Endothelial cell of umbilical vein (primary cell): ENCODE measurements at regions not wholly inside any gene's neighbourhood (a gene's known extent, or its start where the extent isn't known, plus 50 kb on each side); places are given as distances from the start of the nearest gene placed in this dataset.

Experiments
- BruUV-seq: library from RNA; stranded (reverse); fragments of 400-500 nt; replicated peaks from 2 replicates; lab custom pipeline; 2021; lab: Mats Ljungman, UMichigan
- CTCF ChIA-PET: fragments of 300-600, 350-600 bp; sonication (Branson Sonifier 250); formaldehyde crosslinking; loops from one replicate; lab custom pipeline; 2021; ENCODE audit warnings: antibody characterized with exemption, inconsistent platforms; lab: Charles Lee
- POLR2A ChIA-PET: fragments of 300-600, 350-600 bp; sonication (Branson Sonifier 250); formaldehyde crosslinking; loops from one replicate; lab custom pipeline; 2021; ENCODE audit warnings: antibody characterized with exemption, inconsistent platforms; lab: Charles Lee
- DNase-seq: peaks from one replicate; pipeline ENCODE4 v3.0.0-alpha.2; 2011; ENCODE audit warnings: low read depth, low spot score
- FAIRE-seq: peaks from 2 replicates; lab custom pipeline; 2011; peaks lifted over from hg19 to GRCh38; lab: Jason Lieb, UNC
- H2AFZ ChIP-seq: 2 replicates; pipeline ENCODE4 v1.6.0; 2012; ENCODE audit warnings: low read depth, low read length, control low read depth, inconsistent platforms
- H3K27ac ChIP-seq: 2 replicates; pipeline ENCODE4 v1.5.1; 2011; ENCODE audit warnings: low read depth, mild to moderate bottlenecking, control low read depth, low read length, moderate library complexity; ENCODE audit not compliant: insufficient read depth
- H3K27me3 ChIP-seq, 2 experiments: 2 replicates each; pipeline versions ENCODE4 v1.6.0 to v1.6.1; 2011; ENCODE audit warnings: low read length in 2 of 2, mixed read lengths in 1 of 2; ENCODE audit not compliant: control insufficient read depth in 2 of 2, insufficient read depth in 2 of 2
- H3K36me3 ChIP-seq, 2 experiments: 2 replicates in 1 of 2; 3 replicates in 1 of 2; pipeline ENCODE4 v1.5.1; 2011; ENCODE audit warnings: low read length in 2 of 2, mild to moderate bottlenecking in 1 of 2, moderate library complexity in 1 of 2; ENCODE audit not compliant: control insufficient read depth in 2 of 2, insufficient read depth in 2 of 2; ENCODE audit errors: extremely low read depth in 1 of 2
- H3K4me1 ChIP-seq: 3 replicates; pipeline ENCODE4 v1.5.1; 2011; ENCODE audit warnings: mild to moderate bottlenecking, low read length; ENCODE audit not compliant: control insufficient read depth, insufficient read depth; ENCODE audit errors: extremely low read depth
- H3K4me2 ChIP-seq: 2 replicates; pipeline ENCODE4 v1.6.1; 2011; ENCODE audit warnings: low read length, control low read depth, mixed read lengths; ENCODE audit not compliant: insufficient read depth
- H3K4me3 ChIP-seq, 3 experiments: fragments of 200-600 bp in 1 of 3; sonication (generic), shearing (Covaris generic) in 1 of 3; replicated peaks in 1 of 3; 2 replicates each; pipeline ENCODE4 v1.5.1; 2011 to 2016; ENCODE audit warnings: control low read depth in 3 of 3, low read length in 3 of 3, mild to moderate bottlenecking in 2 of 3, inconsistent platforms in 1 of 3, low read depth in 1 of 3, moderate library complexity in 1 of 3; ENCODE audit not compliant: insufficient read depth in 1 of 3
- H3K79me2 ChIP-seq: 2 replicates; pipeline ENCODE4 v1.6.0; 2012; ENCODE audit warnings: low read length, inconsistent platforms; ENCODE audit not compliant: control insufficient read depth, insufficient read depth
- H3K9ac ChIP-seq: replicated peaks from 2 replicates; pipeline ENCODE3; 2011; ENCODE audit warnings: low read length, control low read depth; ENCODE audit not compliant: insufficient read depth; ENCODE audit errors: extremely low read depth
- H3K9me1 ChIP-seq: replicated peaks from 3 replicates; pipeline ENCODE4 v1.6.0; 2011; ENCODE audit warnings: mild to moderate bottlenecking, low read length; ENCODE audit not compliant: control insufficient read depth, insufficient read depth; ENCODE audit errors: extremely low read depth
- H3K9me3 ChIP-seq: replicated peaks from 2 replicates; pipeline ENCODE4 v1.5.1; 2012; ENCODE audit warnings: low read length, inconsistent platforms; ENCODE audit not compliant: control insufficient read depth, insufficient read depth
- H4K20me1 ChIP-seq: replicated peaks from 2 replicates; pipeline ENCODE3; 2011; ENCODE audit warnings: mild to moderate bottlenecking, low read length; ENCODE audit not compliant: control insufficient read depth, insufficient read depth; ENCODE audit errors: extremely low read depth
- EZH2 ChIP-seq: IDR thresholded peaks from 2 replicates; pipeline ENCODE4 v1.6.1; 2012; ENCODE audit warnings: borderline replicate concordance, low read depth, mild to moderate bottlenecking, moderate library complexity, low read length, inconsistent platforms; ENCODE audit not compliant: severe bottlenecking
- FOS ChIP-seq: IDR thresholded peaks from 2 replicates; pipeline ENCODE4 v1.6.1; 2011; ENCODE audit warnings: mild to moderate bottlenecking, low read length, moderate library complexity, borderline replicate concordance; ENCODE audit not compliant: insufficient read depth
- GATA2 ChIP-seq: IDR thresholded peaks from 2 replicates; pipeline ENCODE4 v1.7.0; 2011; ENCODE audit warnings: low read depth, mild to moderate bottlenecking, moderate library complexity, mixed read lengths, low read length; ENCODE audit not compliant: insufficient read length, insufficient read depth
- JUN ChIP-seq: IDR thresholded peaks from 2 replicates; pipeline ENCODE4 v1.6.1; 2011; ENCODE audit warnings: borderline replicate concordance, low read depth; ENCODE audit not compliant: insufficient read length, insufficient read depth
- MYC ChIP-seq: IDR thresholded peaks from one replicate; pipeline ENCODE4 v1.6.1; 2011; ENCODE audit warnings: mild to moderate bottlenecking, low read depth, low read length
- POLR2A ChIP-seq: IDR thresholded peaks from 2 replicates; pipeline ENCODE4 v1.6.1; 2012; ENCODE audit warnings: low read depth, mild to moderate bottlenecking, control low read depth, low read length
- POLR2AphosphoS5 ChIP-seq: IDR thresholded peaks from 2 replicates; pipeline ENCODE4 v1.6.1; 2012; ENCODE audit warnings: low read depth, mild to moderate bottlenecking, control low read depth, low read length, moderate library complexity; ENCODE audit not compliant: insufficient read depth
- dilution Hi-C: fragments of 300-500 bp; cut with MboI; formaldehyde crosslinking; loops from one replicate; pipeline ENCODE4 v1.15.0; 2019; ENCODE audit warnings: low sequenced_read_pairs; ENCODE audit not compliant: extremely low pct_ligation_motif_present
- intact Hi-C: fragments of 100-400 bp; cut with micrococcal nuclease; formaldehyde crosslinking; loops from one replicate; pipeline ENCODE4 v1.10.0; 2022
- TF ChIP-seq, protein P1 (sequence below), 2 donors: IDR thresholded peaks; 1 replicate in 1 of 2; 2 replicates in 1 of 2; pipeline ENCODE4 v1.5.1; 2011; ENCODE audit warnings: low read length in 2 of 2, mild to moderate bottlenecking in 2 of 2, moderate library complexity in 2 of 2, control low read depth in 1 of 2, inconsistent platforms in 1 of 2, low read depth in 1 of 2; ENCODE audit not compliant: insufficient read depth in 1 of 2; ENCODE audit errors: extremely low read depth in 1 of 2
- TF ChIP-seq, protein P2 (sequence below): IDR thresholded peaks from 2 replicates; pipeline ENCODE4 v1.6.1; 2011; ENCODE audit not compliant: insufficient read depth, insufficient read length

DNA sequence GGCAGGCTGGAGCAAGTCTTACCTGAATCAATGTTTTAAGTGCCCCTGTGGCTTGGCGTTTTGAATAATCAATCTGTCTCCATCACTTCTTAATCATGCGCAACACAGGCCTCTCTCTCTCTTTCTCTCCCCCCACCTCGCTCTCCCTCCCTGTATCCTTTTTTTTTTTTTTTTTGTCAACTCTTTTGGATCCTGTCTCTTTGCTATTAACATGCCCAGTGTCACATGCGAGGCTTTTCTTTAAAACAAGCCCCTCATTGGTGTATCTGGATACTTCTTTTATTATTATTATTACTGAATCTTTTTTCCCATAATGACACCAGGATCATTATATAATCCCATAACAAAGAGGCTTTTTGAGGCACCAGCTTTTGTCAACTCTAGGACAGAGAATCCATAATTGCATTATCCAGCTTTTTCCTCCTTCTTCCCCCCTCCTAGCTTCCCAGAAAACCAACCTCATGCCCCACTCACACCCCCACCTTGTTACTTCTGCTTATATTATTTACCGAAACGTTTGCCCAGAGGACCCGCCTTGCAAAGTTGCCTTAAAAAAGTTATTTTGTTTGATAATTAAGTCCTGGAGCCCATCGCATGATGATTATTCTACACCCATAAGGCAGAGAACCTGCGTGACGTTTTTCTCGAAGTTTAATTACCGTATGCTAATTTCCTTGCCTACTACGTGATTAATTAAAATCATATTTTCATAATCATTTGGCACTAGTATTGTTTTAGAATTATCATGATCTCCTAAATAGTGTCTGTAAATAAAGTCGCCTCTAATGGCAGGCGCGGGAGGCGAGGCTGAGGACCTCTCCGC lies 148.1 kb upstream of the ZNF536 start:
- FAIRE-seq (no peak), DNase-seq (no peak)
- intact Hi-C loops, result no loop called here
- H3K4me1 ChIP-seq, result no peaks in the 10 kb centered on the region
- peaks cover 35 to 55% of the 10 kb centered on the region in 2 experiments for H3K27me3 ChIP-seq
- H3K36me3 ChIP-seq, result no peaks in the 10 kb centered on the region
- ChIA-PET CTCF (no interaction called here), POLR2A (no interaction called here)
- no peak overlapping the region for H3K9ac ChIP-seq
- no peaks in the 10 kb centered on the region for H3K9me3 ChIP-seq
- no peaks in the 10 kb centered on the region for H3K9me1 ChIP-seq
- H3K4me3 ChIP-seq, result no peak overlapping the region
- H2AFZ ChIP-seq, result no peak overlapping the region
- no TSS peak for BruUV-seq
- TF ChIP-seq EZH2 (no peak), FOS (no peak), GATA2 (no peak), POLR2AphosphoS5 (no peak), POLR2A (no peak), MYC (no peak), JUN (no peak)
- TF ChIP-seq, protein P1, sequence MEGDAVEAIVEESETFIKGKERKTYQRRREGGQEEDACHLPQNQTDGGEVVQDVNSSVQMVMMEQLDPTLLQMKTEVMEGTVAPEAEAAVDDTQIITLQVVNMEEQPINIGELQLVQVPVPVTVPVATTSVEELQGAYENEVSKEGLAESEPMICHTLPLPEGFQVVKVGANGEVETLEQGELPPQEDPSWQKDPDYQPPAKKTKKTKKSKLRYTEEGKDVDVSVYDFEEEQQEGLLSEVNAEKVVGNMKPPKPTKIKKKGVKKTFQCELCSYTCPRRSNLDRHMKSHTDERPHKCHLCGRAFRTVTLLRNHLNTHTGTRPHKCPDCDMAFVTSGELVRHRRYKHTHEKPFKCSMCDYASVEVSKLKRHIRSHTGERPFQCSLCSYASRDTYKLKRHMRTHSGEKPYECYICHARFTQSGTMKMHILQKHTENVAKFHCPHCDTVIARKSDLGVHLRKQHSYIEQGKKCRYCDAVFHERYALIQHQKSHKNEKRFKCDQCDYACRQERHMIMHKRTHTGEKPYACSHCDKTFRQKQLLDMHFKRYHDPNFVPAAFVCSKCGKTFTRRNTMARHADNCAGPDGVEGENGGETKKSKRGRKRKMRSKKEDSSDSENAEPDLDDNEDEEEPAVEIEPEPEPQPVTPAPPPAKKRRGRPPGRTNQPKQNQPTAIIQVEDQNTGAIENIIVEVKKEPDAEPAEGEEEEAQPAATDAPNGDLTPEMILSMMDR (IDR thresholded peaks at IDR 0.05; ENCODE audit: extremely low read depth in 1 of 2, insufficient read depth in 1 of 2, low read depth in 1 of 2, low read length in 2 of 2), result no peak
- TF ChIP-seq, protein P2, sequence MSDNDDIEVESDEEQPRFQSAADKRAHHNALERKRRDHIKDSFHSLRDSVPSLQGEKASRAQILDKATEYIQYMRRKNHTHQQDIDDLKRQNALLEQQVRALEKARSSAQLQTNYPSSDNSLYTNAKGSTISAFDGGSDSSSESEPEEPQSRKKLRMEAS, result no peak
- H3K4me2 ChIP-seq, result no peak overlapping the region
- no peaks in the 10 kb centered on the region for H4K20me1 ChIP-seq
- dilution Hi-C loops, result no loop called here
- no peaks in the 10 kb centered on the region for H3K79me2 ChIP-seq
- no peak overlapping the region for H3K27ac ChIP-seq
